ENCODE measurements at regions not wholly inside any gene's neighbourhood (a gene's known extent, or its start where the extent isn't known, plus 50 kb on each side); places are given as distances from the start of the nearest gene placed in this dataset.

DNA sequence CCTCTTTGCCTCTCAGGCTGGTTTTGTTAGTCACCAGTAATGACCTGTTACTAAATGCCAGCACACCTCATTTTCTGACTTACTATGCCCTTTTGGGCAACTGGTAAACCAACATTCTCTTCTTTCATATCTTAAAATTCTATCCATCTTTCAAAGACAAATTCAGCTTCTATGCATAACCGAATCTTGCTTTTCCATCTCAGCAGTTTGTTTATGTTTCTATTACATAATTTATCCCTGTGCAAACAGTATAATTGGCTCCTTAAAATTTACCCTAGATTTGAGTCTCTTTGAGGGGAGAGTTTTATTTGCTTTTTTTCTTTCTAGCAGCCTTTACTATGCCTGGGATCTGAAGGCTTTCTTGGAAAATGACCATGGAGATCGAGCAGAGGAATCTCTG is 58.5 kb upstream of the SIPA1L2 start:
- TF ChIP-seq SIN3A (IDR thresholded peaks at IDR 0.05; ENCODE audit: borderline replicate concordance, insufficient read depth, low read depth, low read length) (no peak), TCF7L2 (IDR thresholded peaks at IDR 0.05; ENCODE audit: low read depth, low read length) (no peak), POLR2AphosphoS5 (IDR thresholded peaks at IDR 0.05; ENCODE audit: low read depth, low read length) (no peak)
- TF ChIP-seq, protein P1, sequence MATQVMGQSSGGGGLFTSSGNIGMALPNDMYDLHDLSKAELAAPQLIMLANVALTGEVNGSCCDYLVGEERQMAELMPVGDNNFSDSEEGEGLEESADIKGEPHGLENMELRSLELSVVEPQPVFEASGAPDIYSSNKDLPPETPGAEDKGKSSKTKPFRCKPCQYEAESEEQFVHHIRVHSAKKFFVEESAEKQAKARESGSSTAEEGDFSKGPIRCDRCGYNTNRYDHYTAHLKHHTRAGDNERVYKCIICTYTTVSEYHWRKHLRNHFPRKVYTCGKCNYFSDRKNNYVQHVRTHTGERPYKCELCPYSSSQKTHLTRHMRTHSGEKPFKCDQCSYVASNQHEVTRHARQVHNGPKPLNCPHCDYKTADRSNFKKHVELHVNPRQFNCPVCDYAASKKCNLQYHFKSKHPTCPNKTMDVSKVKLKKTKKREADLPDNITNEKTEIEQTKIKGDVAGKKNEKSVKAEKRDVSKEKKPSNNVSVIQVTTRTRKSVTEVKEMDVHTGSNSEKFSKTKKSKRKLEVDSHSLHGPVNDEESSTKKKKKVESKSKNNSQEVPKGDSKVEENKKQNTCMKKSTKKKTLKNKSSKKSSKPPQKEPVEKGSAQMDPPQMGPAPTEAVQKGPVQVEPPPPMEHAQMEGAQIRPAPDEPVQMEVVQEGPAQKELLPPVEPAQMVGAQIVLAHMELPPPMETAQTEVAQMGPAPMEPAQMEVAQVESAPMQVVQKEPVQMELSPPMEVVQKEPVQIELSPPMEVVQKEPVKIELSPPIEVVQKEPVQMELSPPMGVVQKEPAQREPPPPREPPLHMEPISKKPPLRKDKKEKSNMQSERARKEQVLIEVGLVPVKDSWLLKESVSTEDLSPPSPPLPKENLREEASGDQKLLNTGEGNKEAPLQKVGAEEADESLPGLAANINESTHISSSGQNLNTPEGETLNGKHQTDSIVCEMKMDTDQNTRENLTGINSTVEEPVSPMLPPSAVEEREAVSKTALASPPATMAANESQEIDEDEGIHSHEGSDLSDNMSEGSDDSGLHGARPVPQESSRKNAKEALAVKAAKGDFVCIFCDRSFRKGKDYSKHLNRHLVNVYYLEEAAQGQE (IDR thresholded peaks at IDR 0.05; ENCODE audit: insufficient read depth in 1 of 2, low read depth in 2 of 2, low read length in 1 of 2): no peak
- TF ChIP-seq, protein P2, sequence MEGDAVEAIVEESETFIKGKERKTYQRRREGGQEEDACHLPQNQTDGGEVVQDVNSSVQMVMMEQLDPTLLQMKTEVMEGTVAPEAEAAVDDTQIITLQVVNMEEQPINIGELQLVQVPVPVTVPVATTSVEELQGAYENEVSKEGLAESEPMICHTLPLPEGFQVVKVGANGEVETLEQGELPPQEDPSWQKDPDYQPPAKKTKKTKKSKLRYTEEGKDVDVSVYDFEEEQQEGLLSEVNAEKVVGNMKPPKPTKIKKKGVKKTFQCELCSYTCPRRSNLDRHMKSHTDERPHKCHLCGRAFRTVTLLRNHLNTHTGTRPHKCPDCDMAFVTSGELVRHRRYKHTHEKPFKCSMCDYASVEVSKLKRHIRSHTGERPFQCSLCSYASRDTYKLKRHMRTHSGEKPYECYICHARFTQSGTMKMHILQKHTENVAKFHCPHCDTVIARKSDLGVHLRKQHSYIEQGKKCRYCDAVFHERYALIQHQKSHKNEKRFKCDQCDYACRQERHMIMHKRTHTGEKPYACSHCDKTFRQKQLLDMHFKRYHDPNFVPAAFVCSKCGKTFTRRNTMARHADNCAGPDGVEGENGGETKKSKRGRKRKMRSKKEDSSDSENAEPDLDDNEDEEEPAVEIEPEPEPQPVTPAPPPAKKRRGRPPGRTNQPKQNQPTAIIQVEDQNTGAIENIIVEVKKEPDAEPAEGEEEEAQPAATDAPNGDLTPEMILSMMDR (IDR thresholded peaks at IDR 0.05): no peak
- H3K36me3 ChIP-seq (ENCODE audit: control insufficient read depth, insufficient read depth, low read length): no peaks in the 10 kb centered on the region
- ATAC-seq (no peak), DNase-seq (ENCODE audit: low read depth, low spot score) (no peak)
- H3K9me3 ChIP-seq (ENCODE audit: control insufficient read depth, insufficient read depth, low read depth, low read length): no peaks in the 10 kb centered on the region
- H3K4me3 ChIP-seq (ENCODE audit: low read depth in 2 of 2, low read length in 2 of 2): no peak overlapping the region
- no peaks in the 10 kb centered on the region for H3K4me1 ChIP-seq (ENCODE audit: control insufficient read depth, insufficient read depth, low read length)
- intact Hi-C loops (cut with micrococcal nuclease; ENCODE audit: unreplicated experiment): no loop called here
- in situ Hi-C loops (cut with HindIII; ENCODE audit: low pct_unique_long_range_greater_than_20kb, low sequenced_read_pairs): no loop called here
- ChIA-PET POLR2A (no interaction called here), CTCF (no interaction called here)
- BruUV-seq (replicated peaks): no TSS peak
- no peak overlapping the region for H3K27ac ChIP-seq (ENCODE audit: low read length)
- no peaks in the 10 kb centered on the region; the same call in 1 of the 2 replicates for H3K27me3 ChIP-seq (ENCODE audit: control insufficient read depth, insufficient read depth, low read length)

DNA sequence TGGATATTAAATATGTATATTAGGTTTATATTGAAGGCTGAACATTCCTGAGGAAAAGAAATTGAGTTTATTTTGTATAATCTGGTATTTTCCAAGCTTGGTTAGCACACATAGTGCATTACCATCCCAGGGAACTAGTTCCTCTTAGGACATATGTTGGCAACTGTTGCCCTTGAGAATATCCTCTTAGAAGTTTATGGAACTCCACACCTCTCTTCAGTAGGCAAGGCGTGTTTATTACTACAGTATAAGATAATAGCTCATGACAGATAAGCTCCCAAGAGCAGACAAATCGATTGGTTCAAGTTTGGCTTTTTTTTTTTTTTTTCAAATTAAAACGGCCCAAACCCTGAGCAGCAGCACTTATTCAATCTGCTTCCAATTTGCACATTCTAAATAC is 59.8 kb upstream of the SIPA1L2 start:
- BruUV-seq (replicated peaks): no TSS peak

More for the DNA sequence above, 59.8 kb upstream of the SIPA1L2 start:
- Histone ChIP-seq H3K4me1 (ENCODE audit: control insufficient read depth, insufficient read depth, low read length) (no peaks in the 10 kb centered on the region), H3K9me3 (ENCODE audit: control insufficient read depth, insufficient read depth, low read depth, low read length) (no peaks in the 10 kb centered on the region), H3K27ac (ENCODE audit: low read length) (no peak overlapping the region), H3K4me3 (ENCODE audit: low read depth in 2 of 2, low read length in 2 of 2) (no peak overlapping the region), H3K36me3 (ENCODE audit: control insufficient read depth, insufficient read depth, low read length) (no peaks in the 10 kb centered on the region), H3K27me3 (ENCODE audit: control insufficient read depth, insufficient read depth, low read length) (no peaks in the 10 kb centered on the region; the same call in 1 of the 2 replicates)
- TF ChIP-seq, protein P1 (IDR thresholded peaks at IDR 0.05; ENCODE audit: insufficient read depth in 1 of 2, low read depth in 2 of 2, low read length in 1 of 2): no peak
- TF ChIP-seq TCF7L2 (IDR thresholded peaks at IDR 0.05; ENCODE audit: low read depth, low read length) (no peak), SIN3A (IDR thresholded peaks at IDR 0.05; ENCODE audit: borderline replicate concordance, insufficient read depth, low read depth, low read length) (no peak), POLR2AphosphoS5 (IDR thresholded peaks at IDR 0.05; ENCODE audit: low read depth, low read length) (no peak)
- TF ChIP-seq, protein P2 (IDR thresholded peaks at IDR 0.05): no peak
- ATAC-seq (no peak), DNase-seq (ENCODE audit: low read depth, low spot score) (no peak)
- ChIA-PET POLR2A (interaction anchor here (0.6 kb wide), 1 partner anchor 285 kb away, joined by 9 read pairs; no protein-coding TSS in a partner anchor), CTCF (no interaction called here)
- in situ Hi-C loops (cut with HindIII; ENCODE audit: low pct_unique_long_range_greater_than_20kb, low sequenced_read_pairs): no loop called here
- intact Hi-C loops (cut with micrococcal nuclease; ENCODE audit: unreplicated experiment): no loop called here

All from Panc1 (cell line).